ENCODE measurements at regions not wholly inside any gene's neighbourhood (a gene's known extent, or its start where the extent isn't known, plus 50 kb on each side); places are given as distances from the start of the nearest gene placed in this dataset.

DNA sequence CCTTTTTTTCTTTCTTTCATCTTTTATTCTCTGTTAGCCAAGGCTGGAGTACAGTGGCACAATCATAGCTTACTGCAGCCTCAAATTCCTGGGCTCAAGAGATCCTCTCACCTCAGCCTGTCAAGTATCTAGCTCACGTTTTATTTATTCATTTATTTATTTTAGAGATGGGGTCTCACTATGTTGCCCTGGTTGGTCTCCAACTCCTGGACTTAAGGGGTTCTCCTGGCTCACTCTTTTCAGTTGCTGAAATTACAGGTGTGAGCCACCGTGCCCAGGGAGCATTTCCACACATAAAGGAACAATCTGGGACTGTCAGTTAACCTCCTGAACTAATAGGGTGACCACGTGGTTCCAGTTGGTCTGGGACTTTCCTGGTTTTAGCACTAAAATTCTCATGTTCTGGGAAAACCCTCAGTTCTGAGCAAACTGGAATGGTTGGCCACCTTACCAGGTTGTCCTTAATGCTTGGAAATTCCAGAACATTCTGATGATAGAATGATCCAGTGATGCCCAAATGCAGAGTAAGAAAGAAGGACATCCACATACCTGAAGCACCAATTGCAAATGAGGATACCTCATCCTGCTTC is 105.5 kb upstream of the ZNF217 start:
- Histone ChIP-seq H3K4me3 (no peak overlapping the region), H3K27me3 (no peaks in the 10 kb centered on the region), H3K36me3 (no peaks in the 10 kb centered on the region), H3K27ac (no peak overlapping the region), H3K4me1 (no peaks in the 10 kb centered on the region), H3K9me3 (no peaks in the 10 kb centered on the region)
- TF ChIP-seq POLR2A (IDR thresholded peaks at IDR 0.05) (no peak), POLR2AphosphoS5 (IDR thresholded peaks at IDR 0.05; ENCODE audit: insufficient read depth in 1 of 2, low read depth in 1 of 2) (no peak)
- TF ChIP-seq, protein P1, sequence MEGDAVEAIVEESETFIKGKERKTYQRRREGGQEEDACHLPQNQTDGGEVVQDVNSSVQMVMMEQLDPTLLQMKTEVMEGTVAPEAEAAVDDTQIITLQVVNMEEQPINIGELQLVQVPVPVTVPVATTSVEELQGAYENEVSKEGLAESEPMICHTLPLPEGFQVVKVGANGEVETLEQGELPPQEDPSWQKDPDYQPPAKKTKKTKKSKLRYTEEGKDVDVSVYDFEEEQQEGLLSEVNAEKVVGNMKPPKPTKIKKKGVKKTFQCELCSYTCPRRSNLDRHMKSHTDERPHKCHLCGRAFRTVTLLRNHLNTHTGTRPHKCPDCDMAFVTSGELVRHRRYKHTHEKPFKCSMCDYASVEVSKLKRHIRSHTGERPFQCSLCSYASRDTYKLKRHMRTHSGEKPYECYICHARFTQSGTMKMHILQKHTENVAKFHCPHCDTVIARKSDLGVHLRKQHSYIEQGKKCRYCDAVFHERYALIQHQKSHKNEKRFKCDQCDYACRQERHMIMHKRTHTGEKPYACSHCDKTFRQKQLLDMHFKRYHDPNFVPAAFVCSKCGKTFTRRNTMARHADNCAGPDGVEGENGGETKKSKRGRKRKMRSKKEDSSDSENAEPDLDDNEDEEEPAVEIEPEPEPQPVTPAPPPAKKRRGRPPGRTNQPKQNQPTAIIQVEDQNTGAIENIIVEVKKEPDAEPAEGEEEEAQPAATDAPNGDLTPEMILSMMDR (IDR thresholded peaks at IDR 0.05): no peak
- no peak for DNase-seq (ENCODE audit: extremely low spot score in 2 of 2)
- intact Hi-C loops (cut with DNase I): loop anchor here (10.0 kb wide), 1 partner anchor 884 kb away; no protein-coding TSS in a partner anchor

GRCh38 chr20:53698371-53698978 is 104.8 kb upstream of the ZNF217 start:
- no peak overlapping the region for H3K27ac ChIP-seq

GRCh38 chr20:53695797-53696527 is 102.3 kb upstream of the ZNF217 start:
- intact Hi-C loops (cut with DNase I): loop anchor here (10.0 kb wide), 1 partner anchor 881 kb away; no protein-coding TSS in a partner anchor
- H3K36me3 ChIP-seq: no peaks in the 10 kb centered on the region
- DNase-seq (ENCODE audit: extremely low spot score in 2 of 2): no peak
- H3K4me1 ChIP-seq: no peaks in the 10 kb centered on the region
- H3K4me3 ChIP-seq: no peak overlapping the region
- TF ChIP-seq, protein P1 (IDR thresholded peaks at IDR 0.05): no peak
- TF ChIP-seq POLR2A (IDR thresholded peaks at IDR 0.05) (no peak), POLR2AphosphoS5 (IDR thresholded peaks at IDR 0.05; ENCODE audit: insufficient read depth in 1 of 2, low read depth in 1 of 2) (no peak)
- no peaks in the 10 kb centered on the region for H3K9me3 ChIP-seq
- H3K27me3 ChIP-seq: no peaks in the 10 kb centered on the region
- no peak overlapping the region for H3K27ac ChIP-seq

More at GRCh38 chr20:53698371-53698978, 104.8 kb upstream of the ZNF217 start:
- DNase-seq (ENCODE audit: extremely low spot score in 2 of 2): no peak
- Histone ChIP-seq H3K36me3 (no peaks in the 10 kb centered on the region), H3K4me1 (no peaks in the 10 kb centered on the region), H3K4me3 (no peak overlapping the region), H3K27me3 (no peaks in the 10 kb centered on the region), H3K9me3 (no peaks in the 10 kb centered on the region)
- intact Hi-C loops (cut with DNase I): loop anchor here (10.0 kb wide), 1 partner anchor 884 kb away; no protein-coding TSS in a partner anchor
- TF ChIP-seq, protein P1 (IDR thresholded peaks at IDR 0.05): no peak
- TF ChIP-seq POLR2A (IDR thresholded peaks at IDR 0.05) (no peak), POLR2AphosphoS5 (IDR thresholded peaks at IDR 0.05; ENCODE audit: insufficient read depth in 1 of 2, low read depth in 1 of 2) (no peak)

DNA sequence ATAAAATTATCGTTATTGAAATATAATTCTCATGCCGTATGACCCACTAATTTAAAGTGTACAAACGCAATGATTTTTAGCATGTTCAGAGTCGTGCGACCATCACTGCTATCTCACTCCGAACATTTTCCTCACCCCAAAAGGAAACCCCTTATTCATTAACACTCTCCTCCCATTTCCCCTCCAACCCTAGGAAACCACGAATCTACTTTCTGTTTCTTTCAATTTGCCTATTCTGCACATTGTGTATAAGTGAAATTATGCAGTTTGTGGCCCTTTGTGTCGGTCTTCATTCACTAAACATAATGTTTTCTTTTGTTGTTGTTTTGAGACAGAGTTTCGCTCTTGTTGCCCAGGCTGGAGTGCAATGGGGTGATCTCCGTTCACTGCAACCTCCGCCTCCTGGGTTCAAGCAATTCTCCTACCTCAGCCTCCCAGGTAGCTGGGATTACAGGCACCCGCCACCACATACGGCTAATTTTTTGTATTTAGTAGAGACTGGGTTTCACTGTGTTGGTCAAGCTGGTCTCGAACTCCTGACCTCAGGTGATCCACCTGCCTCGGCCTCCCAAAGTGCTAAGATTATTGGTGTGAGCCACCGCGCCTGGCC is 99.7 kb upstream of the ZNF217 start:
- TF ChIP-seq POLR2A (IDR thresholded peaks at IDR 0.05): no peak
- no peak for TF ChIP-seq POLR2AphosphoS5 (IDR thresholded peaks at IDR 0.05; ENCODE audit: insufficient read depth in 1 of 2, low read depth in 1 of 2)
- TF ChIP-seq, protein P1 (IDR thresholded peaks at IDR 0.05): no peak
- intact Hi-C loops (cut with DNase I): loop anchor here (10.0 kb wide), 1 partner anchor 879 kb away; no protein-coding TSS in a partner anchor
- Histone ChIP-seq H3K4me3 (no peak overlapping the region), H3K9me3 (no peaks in the 10 kb centered on the region), H3K4me1 (no peaks in the 10 kb centered on the region), H3K27ac (no peak overlapping the region), H3K36me3 (no peaks in the 10 kb centered on the region), H3K27me3 (no peaks in the 10 kb centered on the region)
- DNase-seq (ENCODE audit: extremely low spot score in 2 of 2): no peak

All from vagina (tissue), 2 donors.